Fibroblast of skin of scalp (primary cell): ENCODE measurements at regions not wholly inside any gene's neighbourhood (a gene's known extent, or its start where the extent isn't known, plus 50 kb on each side); places are given as distances from the start of the nearest gene placed in this dataset.

Experiments
- DNase-seq: peaks from one replicate; pipeline ENCODE4 v3.0.0-alpha.2; 2013

- DNase-seq: no peak
Observed at GRCh38 chr5:40037713-40038112, 612.9 kb upstream of the DAB2 start.

GRCh38 chr5:40034441-40034840, 609.7 kb upstream of the DAB2 start:
- no peak for DNase-seq

- DNase-seq: no peak
Observed at GRCh38 chr5:40033411-40033810, 608.6 kb upstream of the DAB2 start.

GRCh38 chr5:40033009-40033408, 608.2 kb upstream of the DAB2 start:
- DNase-seq: no peak

GRCh38 chr5:40030661-40031060, 605.9 kb upstream of the DAB2 start:
- no peak for DNase-seq

GRCh38 chr5:40029711-40030495, 605.1 kb upstream of the DAB2 start:
- DNase-seq: no peak

- no peak for DNase-seq
Observed at GRCh38 chr5:40027400-40027799, 602.6 kb upstream of the DAB2 start.

GRCh38 chr5:40025586-40025985, 600.8 kb upstream of the DAB2 start:
- no peak for DNase-seq

GRCh38 chr5:40022057-40022456, 597.3 kb upstream of the DAB2 start:
- DNase-seq: no peak

- no peak for DNase-seq
Observed at GRCh38 chr5:40021007-40021406, 596.2 kb upstream of the DAB2 start.

GRCh38 chr5:40017918-40018317, 593.1 kb upstream of the DAB2 start:
- DNase-seq: no peak

- no peak for DNase-seq
Observed at GRCh38 chr5:40017135-40017534, 592.4 kb upstream of the DAB2 start.

GRCh38 chr5:40010436-40010835, 585.7 kb upstream of the DAB2 start:
- no peak for DNase-seq

- DNase-seq: no peak
Observed at GRCh38 chr5:40006260-40006659, 581.5 kb upstream of the DAB2 start.

GRCh38 chr5:40001796-40002195, 577.0 kb upstream of the DAB2 start:
- DNase-seq: peak; percentile 18

GRCh38 chr5:39998518-39998917, 573.7 kb upstream of the DAB2 start:
- peak; percentile 48 for DNase-seq

GRCh38 chr5:39995990-39996389, 571.2 kb upstream of the DAB2 start:
- DNase-seq: no peak

- peak; percentile 6 for DNase-seq
Observed at GRCh38 chr5:39992617-39993202, 567.9 kb upstream of the DAB2 start.

- no peak for DNase-seq
Observed at GRCh38 chr5:39986614-39987013, 561.8 kb upstream of the DAB2 start.

GRCh38 chr5:39980056-39980455, 555.3 kb upstream of the DAB2 start:
- DNase-seq: no peak

- DNase-seq: peak; percentile 78
Observed at GRCh38 chr5:39977066-39977655, 552.4 kb upstream of the DAB2 start.

GRCh38 chr5:39970117-39970798, 545.5 kb upstream of the DAB2 start:
- no peak for DNase-seq

- no peak for DNase-seq
Observed at GRCh38 chr5:39968381-39968780, 543.6 kb upstream of the DAB2 start.

GRCh38 chr5:39955156-39955555, 530.4 kb upstream of the DAB2 start:
- peak; percentile 20 for DNase-seq
